Calu3 (cell line): ENCODE measurements at regions not wholly inside any gene's neighbourhood (a gene's known extent, or its start where the extent isn't known, plus 50 kb on each side); places are given as distances from the start of the nearest gene placed in this dataset.

Experiments
- BruUV-seq: library from RNA; stranded (reverse); fragments of 400-500 nt; replicated peaks from 2 replicates; lab custom pipeline; 2021; lab: Mats Ljungman, UMichigan
- CTCF ChIA-PET: fragments of 300-600 bp; sonication (Branson Sonifier 250); formaldehyde crosslinking; loops from one replicate; lab custom pipeline; 2022; ENCODE audit warnings: antibody characterized with exemption; lab: Charles Lee
- DNase-seq: peaks from one replicate; pipeline ENCODE4 v3.0.0; 2022
- H3K27ac Mint-ChIP-seq: one replicate; pipeline ENCODE4 v1.8.0; 2022; ENCODE audit warnings: mixed read lengths; ENCODE audit not compliant: unreplicated experiment
- H3K27me3 Mint-ChIP-seq: one replicate; pipeline ENCODE4 v1.8.0; 2022; ENCODE audit warnings: mixed read lengths; ENCODE audit not compliant: unreplicated experiment
- H3K36me3 Mint-ChIP-seq: one replicate; pipeline ENCODE4 v1.8.0; 2022; ENCODE audit warnings: mild to moderate bottlenecking, moderate library complexity, mixed read lengths; ENCODE audit not compliant: insufficient read depth, unreplicated experiment
- H3K4me1 Mint-ChIP-seq: one replicate; pipeline ENCODE4 v1.8.0; 2022; ENCODE audit warnings: mild to moderate bottlenecking, low read depth, mixed read lengths; ENCODE audit not compliant: unreplicated experiment
- H3K4me3 Mint-ChIP-seq: one replicate; pipeline ENCODE4 v1.8.0; 2022; ENCODE audit warnings: mild to moderate bottlenecking, low read depth, moderate library complexity, mixed read lengths; ENCODE audit not compliant: unreplicated experiment
- H3K9me3 Mint-ChIP-seq: one replicate; pipeline ENCODE4 v1.8.0; 2022; ENCODE audit warnings: low read depth, mixed read lengths; ENCODE audit not compliant: unreplicated experiment
- CTCF ChIP-seq: fragments of 200-600 bp; IDR thresholded peaks from one replicate; pipeline ENCODE4 v1.8.0; 2022; ENCODE audit warnings: antibody characterized with exemption; ENCODE audit not compliant: unreplicated experiment
- intact Hi-C: fragments of 100-400 bp; cut with micrococcal nuclease; formaldehyde crosslinking; loops from one replicate; pipeline ENCODE4 v1.10.0; 2022; ENCODE audit not compliant: unreplicated experiment

GRCh38 chr2:88811681-88812080 lies 120.2 kb downstream of the RPIA start:
- peaks cover 3% of the 10 kb centered on the region for H3K9me3 Mint-ChIP-seq
- BruUV-seq: no TSS peak
- CTCF ChIA-PET: no interaction called here
- no peak overlapping the region for H3K27ac Mint-ChIP-seq
- no peaks in the 10 kb centered on the region for H3K4me1 Mint-ChIP-seq
- intact Hi-C loops: no loop called here
- no peak overlapping the region for H3K4me3 Mint-ChIP-seq
- no peaks in the 10 kb centered on the region for H3K36me3 Mint-ChIP-seq
- no peak for DNase-seq
- no peak for TF ChIP-seq CTCF
- H3K27me3 Mint-ChIP-seq: peaks cover 51% of the 10 kb centered on the region

- H3K9me3 Mint-ChIP-seq: peaks cover 3% of the 10 kb centered on the region
- CTCF ChIA-PET: no interaction called here
These were observed 122.1 kb downstream of the RPIA start for GRCh38 chr2:88813612-88814011.

GRCh38 chr2:88815282-88815681 lies 123.8 kb downstream of the RPIA start:
- CTCF ChIA-PET: no interaction called here
- intact Hi-C loops: no loop called here

More at GRCh38 chr2:88813612-88814011, 122.1 kb downstream of the RPIA start:
- H3K36me3 Mint-ChIP-seq: no peaks in the 10 kb centered on the region
- no peak for DNase-seq
- BruUV-seq: no TSS peak
- H3K27ac Mint-ChIP-seq: no peak overlapping the region
- H3K4me3 Mint-ChIP-seq: no peak overlapping the region
- intact Hi-C loops: no loop called here
- H3K4me1 Mint-ChIP-seq: no peaks in the 10 kb centered on the region
- no peak for TF ChIP-seq CTCF
- peaks cover 41% of the 10 kb centered on the region for H3K27me3 Mint-ChIP-seq

GRCh38 chr2:88815697-88816096 lies 124.2 kb downstream of the RPIA start:
- Mint-ChIP-seq H3K27me3 (peaks cover 46% of the 10 kb centered on the region), H3K36me3 (no peaks in the 10 kb centered on the region), H3K4me3 (no peak overlapping the region), H3K27ac (no peak overlapping the region), H3K4me1 (no peaks in the 10 kb centered on the region), H3K9me3 (peaks cover 3% of the 10 kb centered on the region)
- intact Hi-C loops: no loop called here
- DNase-seq: no peak
- TF ChIP-seq CTCF: no peak
- no TSS peak for BruUV-seq
- CTCF ChIA-PET: no interaction called here

More at GRCh38 chr2:88815282-88815681, 123.8 kb downstream of the RPIA start:
- no peak for DNase-seq
- Mint-ChIP-seq H3K4me1 (no peaks in the 10 kb centered on the region), H3K36me3 (no peaks in the 10 kb centered on the region), H3K27me3 (peaks cover 42% of the 10 kb centered on the region), H3K4me3 (no peak overlapping the region), H3K27ac (no peak overlapping the region), H3K9me3 (peaks cover 3% of the 10 kb centered on the region)
- BruUV-seq: no TSS peak
- TF ChIP-seq CTCF: no peak
